ENCODE measurements at regions not wholly inside any gene's neighbourhood (a gene's known extent, or its start where the extent isn't known, plus 50 kb on each side); places are given as distances from the start of the nearest gene placed in this dataset.

- H3K4me1 ChIP-seq, result 0 out of 2 replicates have a peak, but pooled peaks cover 4% of the 10 kb centered on the region
- H3K9me3 ChIP-seq, result no peaks in the 10 kb centered on the region
- H3K4me3 ChIP-seq (ENCODE audit: low read depth, low read length), result no peak overlapping the region
- TF ChIP-seq CTCF (IDR thresholded peaks at IDR 0.05; ENCODE audit: low read depth, low read length), result no peak
- H3K36me3 ChIP-seq, result no peaks in the 10 kb centered on the region
- no peaks in the 10 kb centered on the region for H3K27me3 ChIP-seq
- no peak for DNase-seq
Observed at GRCh38 chr7:46494028-46494427, 573.0 kb upstream of the IGFBP3 start.

GRCh38 chr7:46493196-46493595 lies 572.1 kb upstream of the IGFBP3 start:
- no peaks in the 10 kb centered on the region for H3K36me3 ChIP-seq
- DNase-seq, result no peak
- peak; percentile 31 for TF ChIP-seq CTCF (IDR thresholded peaks at IDR 0.05; ENCODE audit: low read depth, low read length)

GRCh38 chr7:46492466-46492865 lies 571.4 kb upstream of the IGFBP3 start:
- no peaks in the 10 kb centered on the region for H3K9me3 ChIP-seq
- no peaks in the 10 kb centered on the region for H3K27me3 ChIP-seq
- H3K4me3 ChIP-seq (ENCODE audit: low read depth, low read length), result no peak overlapping the region
- H3K36me3 ChIP-seq, result no peaks in the 10 kb centered on the region
- H3K4me1 ChIP-seq, result 0 out of 2 replicates have a peak, but pooled peaks cover 4% of the 10 kb centered on the region
- no peak for TF ChIP-seq CTCF (IDR thresholded peaks at IDR 0.05; ENCODE audit: low read depth, low read length)
- DNase-seq, result no peak

More at GRCh38 chr7:46493196-46493595, 572.1 kb upstream of the IGFBP3 start:
- no peaks in the 10 kb centered on the region for H3K27me3 ChIP-seq
- H3K4me3 ChIP-seq (ENCODE audit: low read depth, low read length), result no peak overlapping the region
- 0 out of 2 replicates have a peak, but pooled peaks cover 4% of the 10 kb centered on the region for H3K4me1 ChIP-seq
- H3K9me3 ChIP-seq, result no peaks in the 10 kb centered on the region

- Histone ChIP-seq H3K4me3 (ENCODE audit: low read depth, low read length) (no peak overlapping the region), H3K36me3 (no peaks in the 10 kb centered on the region), H3K9me3 (no peaks in the 10 kb centered on the region), H3K4me1 (peaks cover 4% of the 10 kb centered on the region; the same call in 1 of the 2 replicates), H3K27me3 (no peaks in the 10 kb centered on the region)
- no peak for DNase-seq
- no peak for TF ChIP-seq CTCF (IDR thresholded peaks at IDR 0.05; ENCODE audit: low read depth, low read length)
Observed at GRCh38 chr7:46490406-46490805, 569.3 kb upstream of the IGFBP3 start.

GRCh38 chr7:46489106-46489505 lies 568.0 kb upstream of the IGFBP3 start:
- H3K27me3 ChIP-seq, result no peaks in the 10 kb centered on the region

More at GRCh38 chr7:46489106-46489505, 568.0 kb upstream of the IGFBP3 start:
- TF ChIP-seq CTCF (IDR thresholded peaks at IDR 0.05; ENCODE audit: low read depth, low read length), result no peak
- Histone ChIP-seq H3K4me3 (ENCODE audit: low read depth, low read length) (no peak overlapping the region), H3K4me1 (peaks cover 4% of the 10 kb centered on the region; the same call in 1 of the 2 replicates), H3K36me3 (no peaks in the 10 kb centered on the region), H3K9me3 (no peaks in the 10 kb centered on the region)
- DNase-seq, result no peak

Data from BE2C (cell line).